Parathyroid adenoma (tissue), 2 donors: ENCODE measurements at regions not wholly inside any gene's neighbourhood (a gene's known extent, or its start where the extent isn't known, plus 50 kb on each side); places are given as distances from the start of the nearest gene placed in this dataset.
"Not testable (repeated sequence)": the region's sequence is repeated elsewhere in the genome, so short reads cannot be mapped to it uniquely, and the experiment has no call there.

Experiments
- H2AFZ ChIP-seq: fragments of 300-600 bp; sonication (generic); one replicate; pipeline ENCODE4 v1.7.0; 2017; ENCODE audit warnings: antibody characterized with exemption, mild to moderate bottlenecking
- H3K27ac ChIP-seq: fragments of 300-600 bp; sonication (generic); one replicate; pipeline ENCODE4 v1.7.0; 2017
- H3K27me3 ChIP-seq: fragments of 300-600 bp; sonication (generic); one replicate; pipeline ENCODE4 v1.7.0; 2017; ENCODE audit warnings: low read length; ENCODE audit not compliant: control insufficient read depth, insufficient read depth
- H3K36me3 ChIP-seq: fragments of 300-600 bp; sonication (generic); one replicate; pipeline ENCODE4 v1.7.0; 2017; ENCODE audit warnings: low read length; ENCODE audit not compliant: control insufficient read depth, insufficient read depth
- H3K4me1 ChIP-seq: fragments of 300-600 bp; sonication (generic); one replicate; pipeline ENCODE4 v1.7.0; 2017; ENCODE audit warnings: control low read depth
- H3K4me2 ChIP-seq: fragments of 300-600 bp; sonication (generic); one replicate; pipeline ENCODE4 v1.7.0; 2017; ENCODE audit warnings: low read length
- H3K4me3 ChIP-seq: fragments of 300-600 bp; sonication (generic); one replicate; pipeline ENCODE4 v1.7.0; 2017; ENCODE audit warnings: low read depth, low read length
- H3K79me2 ChIP-seq: fragments of 300-600 bp; sonication (generic); one replicate; pipeline ENCODE4 v1.7.0; 2017; ENCODE audit warnings: control low read depth
- H3K9ac ChIP-seq: fragments of 300-600 bp; sonication (generic); one replicate; pipeline ENCODE4 v1.7.0; 2017; ENCODE audit warnings: mild to moderate bottlenecking
- H3K9me3 ChIP-seq: fragments of 300-600 bp; sonication (generic); one replicate; pipeline ENCODE4 v1.7.0; 2017; ENCODE audit warnings: low read length; ENCODE audit not compliant: control insufficient read depth
- CTCF ChIP-seq: fragments of 300-600 bp; sonication (generic); IDR thresholded peaks from one replicate; pipeline ENCODE4 v1.7.0; 2017; ENCODE audit warnings: antibody characterized with exemption, mild to moderate bottlenecking
- donor health status: primary hyperparathyroidism.

GRCh38 chr2:61658841-61659780 lies 121.0 kb upstream of the XPO1 start:
- peak; percentile 61 for TF ChIP-seq CTCF
- H3K9ac ChIP-seq = no peak overlapping the region
- H3K4me2 ChIP-seq = no peak overlapping the region
- no peaks in the 10 kb centered on the region for H3K79me2 ChIP-seq
- H3K36me3 ChIP-seq = no peaks in the 10 kb centered on the region
- no peaks in the 10 kb centered on the region for H3K9me3 ChIP-seq
- H3K4me3 ChIP-seq = no peak overlapping the region
- no peaks in the 10 kb centered on the region for H3K27me3 ChIP-seq
- no peaks in the 10 kb centered on the region for H3K4me1 ChIP-seq
- H3K27ac ChIP-seq = no peak overlapping the region
- peak overlapping the region; percentile 63 for H2AFZ ChIP-seq

- H3K79me2 ChIP-seq = not testable (repeated sequence)
These were observed 111.8 kb upstream of the XPO1 start for GRCh38 chr2:61649946-61650345.

GRCh38 chr2:61649021-61649420 lies 110.9 kb upstream of the XPO1 start:
- TF ChIP-seq CTCF = no peak
- no peaks in the 10 kb centered on the region for H3K27me3 ChIP-seq
- no peaks in the 10 kb centered on the region for H3K36me3 ChIP-seq

More at GRCh38 chr2:61649946-61650345, 111.8 kb upstream of the XPO1 start:
- H3K27me3 ChIP-seq, H3K9ac ChIP-seq, H2AFZ ChIP-seq, H3K4me3 ChIP-seq, H3K9me3 ChIP-seq, H3K4me1 ChIP-seq, H3K36me3 ChIP-seq, H3K27ac ChIP-seq, H3K4me2 ChIP-seq: not testable (repeated sequence)

GRCh38 chr2:61647044-61647443 lies 108.9 kb upstream of the XPO1 start:
- H3K9me3 ChIP-seq = no peaks in the 10 kb centered on the region

More at GRCh38 chr2:61649021-61649420, 110.9 kb upstream of the XPO1 start:
- no peaks in the 10 kb centered on the region for H3K4me1 ChIP-seq
- no peak overlapping the region for H3K4me3 ChIP-seq
- no peak overlapping the region for H3K4me2 ChIP-seq
- H3K9ac ChIP-seq = no peak overlapping the region
- H3K27ac ChIP-seq = no peak overlapping the region
- no peaks in the 10 kb centered on the region for H3K9me3 ChIP-seq
- no peak overlapping the region for H2AFZ ChIP-seq
- H3K79me2 ChIP-seq = no peaks in the 10 kb centered on the region

More at GRCh38 chr2:61647044-61647443, 108.9 kb upstream of the XPO1 start:
- H3K9ac ChIP-seq = no peak overlapping the region
- no peaks in the 10 kb centered on the region for H3K4me1 ChIP-seq
- no peak overlapping the region for H3K4me3 ChIP-seq
- no peaks in the 10 kb centered on the region for H3K36me3 ChIP-seq
- no peak overlapping the region for H3K27ac ChIP-seq
- no peak for TF ChIP-seq CTCF
- no peaks in the 10 kb centered on the region for H3K79me2 ChIP-seq
- no peaks in the 10 kb centered on the region for H3K27me3 ChIP-seq
- H2AFZ ChIP-seq = no peak overlapping the region
- H3K4me2 ChIP-seq = no peak overlapping the region
